SK-MEL-5 (cell line): ENCODE measurements at regions not wholly inside any gene's neighbourhood (a gene's known extent, or its start where the extent isn't known, plus 50 kb on each side); places are given as distances from the start of the nearest gene placed in this dataset.
A peak's percentile ranks its signal among the peaks of the same experiment; 100 is the strongest.
"Not testable (repeated sequence)": the region's sequence is repeated elsewhere in the genome, so short reads cannot be mapped to it uniquely, and the experiment has no call there.

Experiments
- DNase-seq: peaks from one replicate; pipeline ENCODE4 v3.0.0-alpha.2; 2016; ENCODE audit warnings: low read depth, low spot score
- in situ Hi-C: cut with HindIII; loops from 2 replicates; pipeline ENCODE4 v1.10.0; 2016; ENCODE audit warnings: low sequenced_read_pairs, high pct_unique_total_duplicates, low pct_unique_long_range_greater_than_20kb

DNA sequence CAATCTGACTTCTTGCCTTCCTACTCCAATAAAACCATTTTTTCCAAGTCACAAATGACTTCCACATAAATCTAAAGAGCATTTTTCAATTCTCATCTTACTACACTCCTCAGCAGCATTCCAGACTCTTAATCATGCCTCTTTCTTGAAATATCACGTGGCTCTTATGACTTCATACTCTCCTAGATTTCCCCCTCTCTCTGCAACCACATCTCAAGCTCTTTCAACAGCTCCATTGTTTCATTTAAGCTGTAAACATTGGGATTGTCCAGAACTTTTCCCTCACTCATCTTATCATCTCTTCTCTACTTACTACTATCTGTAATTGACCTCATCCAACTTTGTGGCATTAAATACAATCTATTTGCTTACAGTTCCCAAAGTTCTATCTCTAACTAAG is 170.6 kb upstream of the POMZP3 start:
- in situ Hi-C loops = not testable (repeated sequence)
- peak; percentile 80 for DNase-seq

DNA sequence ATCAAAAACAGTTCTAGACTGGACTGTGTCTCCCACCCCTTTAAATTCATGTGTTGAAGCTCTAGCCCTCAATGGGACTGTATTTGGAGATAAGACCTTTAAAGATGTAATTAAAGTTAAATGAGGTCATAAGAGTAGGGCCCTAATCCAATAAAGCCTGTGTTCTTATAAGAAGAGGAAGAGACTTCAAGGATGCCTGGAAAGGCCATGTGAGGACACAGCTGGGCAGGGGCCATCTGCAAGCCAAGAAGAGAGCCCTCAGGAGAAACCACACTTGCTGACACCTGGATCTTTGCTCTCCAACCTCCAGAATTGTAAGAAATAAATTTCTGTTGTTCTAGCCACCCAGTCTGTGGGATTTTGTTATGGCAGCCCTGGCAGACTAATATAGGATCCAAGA is 153.6 kb upstream of the POMZP3 start:
- DNase-seq, in situ Hi-C loops: not testable (repeated sequence)

DNA sequence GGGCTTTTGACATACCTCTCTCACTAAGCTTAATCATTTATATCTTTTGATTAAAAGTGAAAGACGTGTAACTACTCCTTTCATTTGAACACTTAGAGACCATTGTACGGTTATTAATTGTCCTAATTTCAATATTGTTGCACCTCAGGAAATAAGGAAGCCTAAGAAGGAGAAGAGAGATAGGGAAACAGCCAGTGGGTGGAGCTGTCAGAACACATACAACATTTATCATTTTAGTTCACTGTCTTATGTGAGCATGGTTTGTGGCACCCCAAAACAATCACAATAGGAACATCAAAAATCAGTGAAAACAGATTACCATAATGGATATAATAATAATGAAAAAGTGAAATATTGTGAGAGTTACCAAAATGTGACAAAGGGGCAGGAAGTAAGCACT is 147.2 kb upstream of the POMZP3 start:
- in situ Hi-C loops = not testable (repeated sequence)
- peak; percentile 40 for DNase-seq

DNA sequence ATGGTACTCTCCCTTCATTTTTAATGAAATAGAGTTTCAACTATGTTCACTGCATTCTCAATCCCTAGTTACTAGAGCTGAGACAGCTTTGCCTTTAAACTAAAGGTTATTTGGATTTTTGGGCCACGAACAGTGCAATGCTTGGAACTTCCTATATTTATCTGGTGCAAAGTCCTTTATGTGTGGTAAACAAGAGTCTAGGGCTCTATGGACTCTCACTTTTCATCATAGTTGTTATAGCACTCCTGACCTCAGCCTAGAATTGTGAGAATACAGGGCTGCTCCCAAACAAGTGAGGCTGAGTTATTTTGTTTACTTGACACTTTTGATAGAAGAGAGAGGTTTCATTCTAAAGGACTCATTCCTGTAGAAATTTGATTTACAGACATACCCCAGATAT is 144.9 kb upstream of the POMZP3 start:
- in situ Hi-C loops, DNase-seq: not testable (repeated sequence)

DNA sequence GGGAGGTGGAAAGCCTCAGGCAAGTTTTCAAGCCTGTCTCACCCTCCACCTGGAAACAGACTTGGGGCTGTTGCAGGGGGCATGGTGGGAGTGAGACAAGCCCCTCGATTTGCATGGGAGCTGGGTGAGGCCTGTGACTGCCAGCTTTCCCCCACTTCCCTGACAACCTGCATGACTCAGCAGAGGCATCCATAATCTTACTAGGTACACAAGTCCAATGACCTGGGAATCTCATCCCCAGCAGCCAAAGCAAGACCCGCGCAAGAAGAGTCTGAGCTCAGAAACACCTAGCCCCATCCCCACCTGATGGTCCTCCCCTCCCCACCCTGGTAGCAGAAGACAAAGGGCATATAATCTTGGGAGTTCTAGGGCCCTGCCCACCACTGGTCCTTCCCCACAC is 136.9 kb upstream of the POMZP3 start:
- in situ Hi-C loops, DNase-seq: not testable (repeated sequence)

DNA sequence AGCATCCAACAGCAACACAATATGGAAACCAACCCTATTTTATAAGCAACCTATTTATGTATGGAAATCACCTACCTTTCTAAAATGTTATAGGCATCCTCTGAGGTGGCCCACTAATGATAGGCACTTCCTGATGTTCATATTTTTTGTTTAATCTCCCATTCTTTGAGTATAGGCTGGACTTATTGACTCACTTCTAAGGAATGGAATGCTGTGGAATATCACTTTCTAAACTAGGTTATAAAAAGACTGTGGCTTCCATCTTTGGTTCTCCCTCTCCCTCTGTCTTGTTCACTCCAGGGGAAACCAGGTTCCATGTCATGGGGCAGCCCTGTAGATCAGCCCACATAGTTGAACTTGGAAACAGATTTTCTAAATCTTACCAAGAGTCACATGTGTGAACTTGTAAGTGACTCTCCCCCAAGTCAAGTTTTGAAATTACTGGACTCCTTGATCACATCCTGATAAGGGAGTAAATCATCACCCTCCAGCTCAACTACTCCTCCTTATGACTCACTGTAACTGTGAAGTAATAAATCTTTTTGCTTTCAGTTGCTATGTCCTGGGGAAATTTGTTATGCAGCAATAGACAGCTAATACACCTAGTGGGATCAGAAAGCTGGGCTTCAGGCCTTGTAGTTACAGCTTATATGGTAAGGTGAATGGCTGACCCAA is 133.6 kb upstream of the POMZP3 start:
- DNase-seq, in situ Hi-C loops: not testable (repeated sequence)

DNA sequence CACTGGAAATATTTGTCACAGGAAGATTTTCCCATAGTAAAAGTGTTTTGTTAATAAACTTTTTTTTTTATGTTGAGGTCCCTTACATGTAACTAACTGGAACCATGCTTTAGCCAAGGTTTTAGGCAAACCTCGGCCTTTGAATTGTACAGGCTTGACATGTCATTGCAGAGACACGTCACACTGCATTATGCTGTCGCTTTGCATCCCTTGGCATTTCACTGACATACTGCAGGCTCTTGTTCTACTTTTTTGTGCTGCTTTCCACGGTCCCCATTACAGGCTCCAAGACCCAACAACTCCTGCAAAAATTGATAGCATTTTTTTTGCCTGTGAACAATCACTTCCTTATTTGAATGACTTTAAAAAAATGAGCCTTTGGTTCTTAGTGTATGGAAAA is 112.5 kb upstream of the POMZP3 start:
- DNase-seq, in situ Hi-C loops: not testable (repeated sequence)

DNA sequence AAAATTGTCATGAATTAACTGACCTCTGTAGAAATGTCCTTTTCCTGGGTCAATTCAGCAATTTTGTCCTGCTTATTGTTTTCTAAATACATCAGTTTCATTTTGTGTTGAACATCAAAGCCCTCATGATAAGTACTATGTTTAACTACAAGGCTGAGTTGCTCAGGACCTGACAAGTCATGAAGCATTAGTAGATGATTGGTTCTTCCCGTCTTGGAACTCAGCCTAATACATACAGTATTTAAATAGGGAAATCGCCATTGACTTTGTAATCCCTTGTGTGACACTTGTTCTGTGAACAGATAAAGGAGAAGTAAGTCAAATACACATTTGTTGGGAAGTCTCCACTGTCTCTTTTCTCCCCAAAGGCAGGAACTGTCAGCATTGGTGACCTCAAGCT is 109.6 kb upstream of the POMZP3 start:
- in situ Hi-C loops, DNase-seq: not testable (repeated sequence)

DNA sequence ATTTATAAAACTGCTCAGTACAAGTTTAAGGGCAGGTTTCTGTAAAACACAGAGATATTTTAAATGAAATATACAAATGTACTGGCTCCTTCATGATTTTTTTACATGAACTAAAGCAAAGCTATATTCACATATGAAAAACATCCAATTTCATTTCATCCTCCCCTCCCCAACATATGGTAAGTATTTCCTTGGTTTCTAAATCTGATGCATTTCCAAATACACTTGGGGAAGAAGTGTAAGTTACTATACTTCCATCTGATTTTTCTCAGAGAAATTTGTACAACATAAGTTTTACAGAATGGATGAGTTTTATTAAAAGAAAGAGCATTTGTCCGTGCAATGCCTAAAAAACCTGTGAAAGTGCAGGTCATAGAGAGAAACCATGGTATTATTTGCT is 109.0 kb upstream of the POMZP3 start:
- DNase-seq, in situ Hi-C loops: not testable (repeated sequence)

DNA sequence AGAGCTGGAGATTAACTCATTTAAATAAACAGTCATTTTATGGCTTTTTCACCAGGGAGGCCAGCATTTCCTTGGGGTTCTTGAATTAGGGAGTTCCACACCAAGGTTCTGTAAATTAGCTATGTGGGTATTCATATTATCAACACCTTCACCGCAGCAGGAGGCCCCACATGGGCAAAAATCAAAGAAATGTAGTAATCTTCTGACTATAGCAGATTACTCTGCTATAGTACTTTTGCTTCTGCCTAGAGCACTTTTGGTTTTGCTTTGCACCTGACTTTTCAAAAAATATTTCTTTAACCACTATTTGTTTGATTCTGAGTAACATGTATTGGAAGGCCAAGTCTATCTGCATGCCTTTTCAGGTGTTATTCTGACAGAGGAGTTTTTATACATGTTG is 108.6 kb upstream of the POMZP3 start:
- in situ Hi-C loops, DNase-seq: not testable (repeated sequence)

DNA sequence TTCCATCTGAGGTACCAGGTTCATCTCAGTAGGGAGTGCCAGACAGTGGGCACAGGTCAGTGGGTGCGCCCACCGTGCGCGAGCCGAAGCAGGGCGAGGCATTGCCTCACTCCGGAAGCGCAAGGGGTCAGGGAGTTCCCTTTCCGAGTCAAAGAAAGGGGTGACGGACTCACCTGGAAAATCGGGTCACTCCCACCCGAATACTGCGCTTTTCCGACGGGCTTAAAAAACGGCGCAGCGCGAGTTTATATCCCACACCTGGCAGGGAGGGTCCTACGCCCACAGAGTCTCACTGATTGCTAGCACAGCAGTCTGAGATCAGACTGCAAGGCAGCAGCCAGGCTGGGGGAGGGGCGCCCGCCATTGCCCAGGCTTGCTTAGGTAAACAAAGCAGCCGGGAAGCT is 101.5 kb upstream of the POMZP3 start:
- in situ Hi-C loops, DNase-seq: not testable (repeated sequence)

DNA sequence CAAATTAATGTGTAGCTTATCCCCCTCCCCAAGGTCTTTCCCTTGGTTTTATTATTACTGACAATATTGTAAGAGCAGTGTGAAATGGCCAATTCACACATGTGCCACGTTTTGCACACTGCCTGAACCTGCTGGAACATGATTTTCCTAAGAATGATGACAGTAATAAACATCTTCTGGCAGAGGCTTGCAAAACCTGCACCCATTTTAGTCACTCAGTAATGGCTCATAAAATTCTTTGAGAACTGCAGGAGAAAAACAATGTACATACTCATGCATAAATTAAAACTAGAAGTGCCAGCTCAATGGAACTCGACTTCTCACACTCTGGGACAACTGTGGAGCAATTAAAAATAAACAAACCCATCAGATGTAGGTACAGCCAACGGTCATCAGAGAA is 96.8 kb upstream of the POMZP3 start:
- DNase-seq, in situ Hi-C loops: not testable (repeated sequence)

DNA sequence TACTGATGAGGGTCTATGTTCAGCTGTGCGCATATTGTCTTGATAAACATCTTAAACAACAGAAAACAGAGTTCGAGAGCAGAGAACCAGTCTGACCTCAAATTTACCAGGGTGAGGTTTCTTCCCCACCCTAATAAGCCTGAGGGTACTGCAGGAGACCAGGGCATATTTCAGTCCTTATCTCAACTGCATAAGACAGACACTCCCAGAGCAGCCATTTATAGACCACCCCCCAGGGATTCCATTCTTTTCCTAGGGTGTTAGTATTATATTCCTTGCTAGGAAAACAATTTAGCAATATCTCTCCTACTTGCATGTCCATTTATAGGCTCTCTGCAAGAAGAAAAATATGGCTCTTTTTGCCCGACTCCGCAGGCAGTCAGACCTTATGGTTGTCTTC is 89.5 kb upstream of the POMZP3 start:
- in situ Hi-C loops, DNase-seq: not testable (repeated sequence)

DNA sequence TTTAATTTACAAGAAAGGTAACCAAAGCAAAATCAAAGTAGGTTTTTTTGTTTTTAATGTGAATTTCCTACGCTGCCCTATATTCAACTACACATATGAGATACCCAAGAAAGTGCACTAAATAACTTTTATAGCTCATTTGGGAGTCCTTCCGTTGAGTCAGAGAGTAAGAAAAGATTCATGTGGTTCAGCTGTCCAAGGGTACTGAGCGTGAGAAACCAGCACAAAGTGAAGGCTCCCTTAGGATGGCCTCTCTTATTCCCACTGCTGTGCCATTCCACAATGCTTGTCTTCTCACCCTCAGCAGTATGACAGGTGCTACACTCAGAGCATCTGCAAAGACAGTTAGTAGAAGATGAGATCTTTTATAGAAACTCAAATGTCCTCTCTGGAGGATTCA is 85.8 kb upstream of the POMZP3 start:
- DNase-seq, in situ Hi-C loops: not testable (repeated sequence)

DNA sequence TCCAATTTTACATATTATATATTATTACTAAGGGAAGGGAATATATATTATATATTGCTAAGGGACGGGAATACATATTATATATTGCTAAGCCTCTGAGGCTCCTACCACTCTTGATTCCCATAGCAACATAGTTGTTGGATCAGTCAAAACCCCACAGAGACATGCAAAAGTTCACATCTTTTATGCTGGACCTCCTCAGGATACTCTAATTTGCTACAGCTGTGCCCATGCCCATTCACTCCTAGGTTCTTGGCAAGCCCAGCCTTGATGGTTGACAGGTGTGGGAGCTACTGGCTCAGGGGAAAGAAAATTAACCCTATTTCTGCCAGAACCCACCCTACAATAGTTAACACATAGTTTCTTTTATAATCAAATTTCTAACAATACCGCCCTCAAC is 84.6 kb upstream of the POMZP3 start:
- in situ Hi-C loops = not testable (repeated sequence)

DNA sequence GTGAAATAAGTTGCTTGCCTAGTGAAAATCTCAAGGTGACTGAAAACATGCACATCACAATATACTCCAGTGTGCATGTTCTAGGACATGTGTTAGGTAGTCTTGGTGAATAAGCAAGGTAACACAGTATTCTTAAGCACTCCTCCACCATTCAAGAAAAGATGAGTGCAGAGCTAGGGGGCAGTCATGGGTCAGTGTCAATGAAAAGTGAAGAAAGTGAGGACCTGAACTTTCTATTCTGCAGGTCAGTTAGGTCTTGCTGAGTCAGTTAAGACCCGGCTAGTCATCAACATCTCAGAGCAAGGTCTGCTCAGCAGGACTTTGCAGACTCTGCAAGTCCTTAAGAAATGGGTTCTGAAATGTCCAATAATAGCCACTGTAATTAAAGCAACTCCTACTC is 82.6 kb upstream of the POMZP3 start:
- peak; percentile 20 for DNase-seq
- in situ Hi-C loops = not testable (repeated sequence)

More for the DNA sequence above, 84.6 kb upstream of the POMZP3 start:
- not testable (repeated sequence) for DNase-seq

DNA sequence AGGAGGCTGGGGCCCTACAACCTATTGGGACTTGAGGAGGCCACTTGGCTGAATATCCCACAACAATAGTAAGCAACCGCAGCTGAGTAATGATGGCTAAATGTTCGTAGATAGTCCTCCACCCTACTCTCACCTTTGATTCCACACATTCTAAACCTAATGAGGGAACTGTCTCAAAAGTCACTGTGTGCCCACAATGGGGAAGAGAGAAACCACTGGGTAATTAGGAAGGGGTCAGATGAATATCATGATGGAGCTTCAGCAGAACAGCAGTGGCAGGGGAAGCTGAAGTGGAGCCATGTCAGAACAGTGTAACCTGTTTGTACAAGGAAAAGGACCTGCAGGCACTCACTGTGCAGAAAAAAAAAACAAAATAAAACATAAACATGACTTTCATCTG is 81.4 kb upstream of the POMZP3 start:
- DNase-seq, in situ Hi-C loops: not testable (repeated sequence)

DNA sequence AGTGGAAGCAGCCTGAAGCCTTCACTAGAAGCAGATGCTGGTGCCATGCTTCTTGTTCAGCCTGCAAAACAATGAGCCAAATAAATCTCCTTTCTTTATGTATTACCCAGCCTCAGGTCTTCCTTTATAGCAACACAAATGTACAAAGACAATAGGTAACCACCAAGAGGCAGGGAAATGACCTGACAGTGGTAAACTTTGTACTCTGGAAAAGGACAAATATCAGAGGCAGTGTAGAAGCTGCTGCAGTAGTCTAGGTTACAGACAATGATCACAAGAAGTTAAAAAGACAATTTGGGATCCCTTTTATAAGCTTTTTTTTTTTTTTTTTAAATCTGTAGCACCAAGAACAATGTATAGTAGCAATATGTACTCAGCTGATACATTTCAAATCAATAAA is 76.7 kb upstream of the POMZP3 start:
- in situ Hi-C loops, DNase-seq: not testable (repeated sequence)

DNA sequence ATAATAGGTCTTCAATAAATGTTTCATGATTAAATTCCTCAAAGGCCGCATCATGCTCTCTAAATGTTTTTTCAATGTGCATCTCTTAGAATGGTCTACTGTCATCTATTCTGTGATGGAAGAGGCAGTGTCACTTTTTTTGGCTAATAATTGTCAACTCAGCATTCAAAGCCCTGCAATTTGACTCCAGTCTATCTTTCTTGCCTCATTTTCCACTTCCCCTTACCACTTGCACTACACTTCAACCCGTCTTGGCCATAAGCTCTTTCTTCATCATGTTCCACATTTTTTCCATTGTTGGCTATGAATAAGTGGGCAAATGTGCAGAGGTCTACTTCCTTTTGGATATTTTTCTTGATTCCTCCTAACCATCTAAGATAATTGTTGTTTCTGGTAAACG is 59.2 kb upstream of the POMZP3 start:
- in situ Hi-C loops, DNase-seq: not testable (repeated sequence)
